Kidney (tissue), 13 donors: ENCODE measurements at regions not wholly inside any gene's neighbourhood (a gene's known extent, or its start where the extent isn't known, plus 50 kb on each side); places are given as distances from the start of the nearest gene placed in this dataset.

ENCODE experiments used
- DNase-seq, 5 donors: peaks; one replicate each; pipeline ENCODE4 v3.0.0-alpha.2; 2013 to 2020
- FAIRE-seq: peaks from 2 replicates; lab custom pipeline; 2012; peaks lifted over from hg19 to GRCh38; lab: Jason Lieb, UNC
- H3K27ac ChIP-seq, 2 donors: one replicate each; pipeline ENCODE4 v1.7.0; 2013; ENCODE audit warnings: low read depth in 2 of 2, low read length in 2 of 2, inconsistent platforms in 1 of 2
- H3K27me3 ChIP-seq: one replicate; pipeline ENCODE4 v1.7.1; 2013; ENCODE audit warnings: low read length, inconsistent platforms; ENCODE audit not compliant: control insufficient read depth, insufficient read depth
- H3K36me3 ChIP-seq, 3 donors: one replicate each; pipeline versions ENCODE4 v1.7.0 to v1.7.1; 2013; ENCODE audit warnings: low read length in 3 of 3, control low read depth in 1 of 3, inconsistent platforms in 1 of 3; ENCODE audit not compliant: insufficient read depth in 3 of 3, control insufficient read depth in 2 of 3
- H3K4me1 ChIP-seq, 3 donors: one replicate each; pipeline versions ENCODE4 v1.7.0 to v1.7.1; 2013; ENCODE audit warnings: low read length in 3 of 3, inconsistent platforms in 1 of 3, low read depth in 1 of 3; ENCODE audit not compliant: control insufficient read depth in 2 of 3, insufficient read depth in 2 of 3
- H3K4me3 ChIP-seq, 3 donors: one replicate each; pipeline versions ENCODE4 v1.7.0 to v1.8.1; 2013; ENCODE audit warnings: low read length in 3 of 3, control low read depth in 1 of 3, inconsistent platforms in 1 of 3
- H3K9ac ChIP-seq, 3 donors: one replicate each; pipeline versions ENCODE4 v1.7.0 to v1.7.1; 2013; ENCODE audit warnings: low read length in 3 of 3, control low read depth in 1 of 3, inconsistent platforms in 1 of 3
- H3K9me3 ChIP-seq, 3 donors: one replicate each; pipeline versions ENCODE4 v1.7.0 to v1.7.1; 2013; ENCODE audit warnings: low read length in 3 of 3, control low read depth in 1 of 3, inconsistent platforms in 1 of 3; ENCODE audit not compliant: control insufficient read depth in 2 of 3, insufficient read depth in 1 of 3
- intact Hi-C: fragments of 100-400 bp; cut with DNase I; formaldehyde crosslinking; loops from one replicate; pipeline ENCODE4 v1.11.1; 2022
- TF ChIP-seq, protein P1 (sequence below): IDR thresholded peaks from 3 replicates; pipeline ENCODE4 v1.5.1; 2012; ENCODE audit warnings: mild to moderate bottlenecking, moderate library complexity, borderline replicate concordance; ENCODE audit not compliant: insufficient read depth; ENCODE audit errors: extremely low read depth
- donor health status: control.
- donor health status: control.
- donor health status: control.
- donor health status: control.
- donor health status: control.
- donor health status: DM: yes; HTN: yes; CAD: no.
- donor health status: Normal renal cell carcinoma (clear cell type).

DNA sequence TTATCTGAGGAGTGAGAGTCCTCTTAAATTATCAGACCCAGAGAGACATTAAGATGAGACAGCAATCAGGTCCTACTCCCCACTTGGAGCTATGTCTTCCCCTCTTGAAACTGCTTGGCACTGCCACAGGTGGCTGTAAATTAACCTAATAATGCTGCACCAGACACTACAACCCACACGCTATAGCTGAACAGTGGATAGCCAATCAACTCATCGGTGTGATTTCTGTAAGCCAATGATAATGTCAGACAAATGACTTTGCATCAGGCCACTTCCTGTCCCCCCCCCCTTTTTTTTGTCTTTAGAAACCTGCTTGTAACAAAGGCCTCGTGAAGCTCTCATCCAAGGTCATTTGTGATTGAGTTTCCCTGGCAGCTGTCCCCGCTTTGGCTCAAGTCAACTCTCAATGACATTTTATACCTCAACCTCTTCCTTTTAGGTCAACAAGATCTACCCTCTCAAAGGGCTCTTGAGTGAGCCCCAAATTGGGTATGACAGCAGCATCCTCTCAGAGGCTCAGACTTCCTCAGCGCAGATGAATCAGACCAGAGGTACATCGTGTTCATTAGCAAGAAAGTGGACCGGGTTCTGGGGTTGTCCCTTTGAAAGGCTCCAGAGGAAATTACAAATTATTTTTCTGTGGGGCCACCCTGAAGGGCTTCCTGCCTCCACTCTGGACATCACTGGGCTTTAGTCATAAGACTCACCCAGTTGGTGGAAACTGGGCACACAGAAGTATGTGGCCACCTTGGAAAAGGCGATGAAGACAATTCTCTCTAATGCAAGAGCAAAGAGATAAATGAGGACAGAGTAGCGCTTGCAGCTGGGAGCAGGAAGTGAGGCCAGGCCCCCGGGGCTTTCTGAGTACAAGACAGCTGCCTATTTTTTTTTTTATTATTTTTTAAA, 73.6 kb downstream of the COPS8 start:
- TF ChIP-seq, protein P1, sequence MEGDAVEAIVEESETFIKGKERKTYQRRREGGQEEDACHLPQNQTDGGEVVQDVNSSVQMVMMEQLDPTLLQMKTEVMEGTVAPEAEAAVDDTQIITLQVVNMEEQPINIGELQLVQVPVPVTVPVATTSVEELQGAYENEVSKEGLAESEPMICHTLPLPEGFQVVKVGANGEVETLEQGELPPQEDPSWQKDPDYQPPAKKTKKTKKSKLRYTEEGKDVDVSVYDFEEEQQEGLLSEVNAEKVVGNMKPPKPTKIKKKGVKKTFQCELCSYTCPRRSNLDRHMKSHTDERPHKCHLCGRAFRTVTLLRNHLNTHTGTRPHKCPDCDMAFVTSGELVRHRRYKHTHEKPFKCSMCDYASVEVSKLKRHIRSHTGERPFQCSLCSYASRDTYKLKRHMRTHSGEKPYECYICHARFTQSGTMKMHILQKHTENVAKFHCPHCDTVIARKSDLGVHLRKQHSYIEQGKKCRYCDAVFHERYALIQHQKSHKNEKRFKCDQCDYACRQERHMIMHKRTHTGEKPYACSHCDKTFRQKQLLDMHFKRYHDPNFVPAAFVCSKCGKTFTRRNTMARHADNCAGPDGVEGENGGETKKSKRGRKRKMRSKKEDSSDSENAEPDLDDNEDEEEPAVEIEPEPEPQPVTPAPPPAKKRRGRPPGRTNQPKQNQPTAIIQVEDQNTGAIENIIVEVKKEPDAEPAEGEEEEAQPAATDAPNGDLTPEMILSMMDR, result no peak
- Histone ChIP-seq H3K27me3 (no peaks in the 10 kb centered on the region), H3K27ac (no peak overlapping the region), H3K36me3 (no peaks in the 10 kb centered on the region), H3K9me3 (no peaks in the 10 kb centered on the region), H3K9ac (no peak overlapping the region), H3K4me1 (no peaks in the 10 kb centered on the region), H3K4me3 (no peak overlapping the region)
- no peak for FAIRE-seq
- DNase-seq, result no peak
- intact Hi-C loops, result no loop called here

DNA sequence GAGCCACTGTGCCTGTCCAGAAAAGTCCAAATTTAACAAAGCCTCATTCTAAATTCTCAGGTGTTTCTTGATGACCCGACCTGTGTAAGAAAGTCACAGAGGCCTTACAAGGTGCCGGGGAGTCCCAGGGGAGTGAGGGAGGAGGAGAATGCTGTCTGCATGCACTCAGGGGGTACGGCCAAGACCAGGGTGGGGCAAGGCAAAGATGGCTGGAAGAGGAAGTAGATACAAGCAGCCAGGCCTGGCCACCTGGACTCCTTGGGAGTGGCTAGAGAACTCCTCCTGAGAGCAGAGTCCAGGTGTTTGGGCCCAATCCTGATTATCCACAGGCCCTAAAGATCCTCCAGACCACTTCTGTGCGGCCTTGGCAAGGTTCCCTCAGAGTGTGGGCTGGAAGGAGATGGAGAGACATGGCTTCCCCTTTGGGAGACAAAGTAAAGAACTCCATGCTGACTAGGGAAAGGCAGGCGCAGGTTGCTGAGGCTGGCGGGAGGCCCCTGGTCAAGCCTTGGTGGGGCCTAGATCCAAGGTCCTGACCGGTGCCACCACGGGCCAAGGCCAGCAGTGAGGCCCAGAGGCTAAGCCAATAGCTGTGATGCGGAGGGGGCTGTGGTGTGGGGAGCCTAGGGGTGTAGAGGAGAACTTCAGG, 74.7 kb downstream of the COPS8 start:
- no peak overlapping the region for H3K27ac ChIP-seq

DNA sequence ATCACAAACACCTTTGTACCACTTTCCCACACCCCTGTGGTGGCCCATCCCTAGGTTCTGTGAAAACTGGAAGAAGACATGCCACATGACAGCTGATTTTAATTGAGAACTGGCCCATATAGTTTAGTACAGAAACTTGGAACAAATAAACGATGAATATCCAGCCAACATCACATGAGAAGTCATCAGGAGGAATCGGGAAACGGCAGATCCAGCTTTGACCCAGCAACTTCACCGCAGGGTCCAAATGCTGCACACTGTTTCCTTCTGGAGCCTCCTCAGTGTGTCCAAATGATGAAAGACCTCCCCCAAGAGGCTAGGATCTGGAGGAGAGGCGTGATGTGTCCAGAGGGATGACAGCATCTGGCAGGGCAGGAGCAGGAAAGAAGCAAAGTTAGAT, 75.5 kb downstream of the COPS8 start:
- DNase-seq (no peak), FAIRE-seq (no peak)
- intact Hi-C loops, result no loop called here
- no peaks in the 10 kb centered on the region for H3K9me3 ChIP-seq
- H3K36me3 ChIP-seq, result no peaks in the 10 kb centered on the region
- TF ChIP-seq, protein P1, result no peak
- no peaks in the 10 kb centered on the region for H3K4me1 ChIP-seq
- H3K27me3 ChIP-seq, result no peaks in the 10 kb centered on the region
- no peak overlapping the region for H3K27ac ChIP-seq
- H3K4me3 ChIP-seq, result no peak overlapping the region
- H3K9ac ChIP-seq, result no peak overlapping the region

More for the DNA sequence above, 74.7 kb downstream of the COPS8 start:
- Histone ChIP-seq H3K36me3 (no peaks in the 10 kb centered on the region), H3K9ac (no peak overlapping the region), H3K4me3 (no peak overlapping the region), H3K27me3 (no peaks in the 10 kb centered on the region), H3K4me1 (no peaks in the 10 kb centered on the region), H3K9me3 (no peaks in the 10 kb centered on the region)
- intact Hi-C loops, result no loop called here
- no peak for FAIRE-seq
- TF ChIP-seq, protein P1, result no peak
- DNase-seq, result no peak
